HUES48 (cell line): ENCODE measurements at regions not wholly inside any gene's neighbourhood (a gene's known extent, or its start where the extent isn't known, plus 50 kb on each side); places are given as distances from the start of the nearest gene placed in this dataset.
"Not testable (repeated sequence)": the region's sequence is repeated elsewhere in the genome, so short reads cannot be mapped to it uniquely, and the experiment has no call there.

Experiments used
- H3K27ac ChIP-seq: one replicate; pipeline ENCODE4 v1.7.0; 2013; ENCODE audit warnings: low read depth, low read length, inconsistent platforms
- H3K27me3 ChIP-seq: 2 replicates; pipeline ENCODE4 v1.6.1; 2013; ENCODE audit warnings: mild to moderate bottlenecking, low read length; ENCODE audit not compliant: control insufficient read depth, insufficient read depth
- H3K36me3 ChIP-seq: 2 replicates; pipeline ENCODE4 v1.6.1; 2013; ENCODE audit warnings: low read length; ENCODE audit not compliant: control insufficient read depth, insufficient read depth
- H3K4me1 ChIP-seq: 2 replicates; pipeline ENCODE4 v1.6.1; 2013; ENCODE audit warnings: mild to moderate bottlenecking, low read length; ENCODE audit not compliant: control insufficient read depth, insufficient read depth
- H3K4me3 ChIP-seq: 2 replicates; pipeline ENCODE4 v1.5.1; 2013; ENCODE audit warnings: mild to moderate bottlenecking, low read depth, low read length
- H3K9ac ChIP-seq: 2 replicates; pipeline ENCODE4 v1.6.1; 2013; ENCODE audit warnings: mild to moderate bottlenecking, low read depth, low read length, moderate library complexity
- H3K9me3 ChIP-seq: 2 replicates; pipeline ENCODE4 v1.6.1; 2013; ENCODE audit warnings: low read length; ENCODE audit not compliant: control insufficient read depth, insufficient read depth

DNA sequence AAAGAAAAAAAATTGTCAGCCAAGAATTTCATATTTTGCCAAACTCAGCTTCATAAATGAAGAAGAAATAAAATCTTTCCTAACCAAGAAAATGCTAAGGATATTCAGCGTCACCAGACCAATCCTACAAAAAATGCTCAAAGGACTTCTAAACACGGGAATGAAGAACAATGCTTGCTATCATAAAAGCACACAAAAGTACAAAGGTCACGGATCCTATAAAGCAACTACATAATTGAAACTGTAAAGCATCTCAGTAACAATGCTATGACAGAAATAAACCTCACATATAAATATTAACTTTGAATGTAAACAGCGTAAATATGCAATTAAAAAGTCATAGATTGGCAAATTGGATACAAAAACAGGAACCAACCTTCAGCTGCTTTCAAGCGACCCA lies 1314.6 kb upstream of the GYPC start:
- no peaks in the 10 kb centered on the region for H3K9me3 ChIP-seq
- no peak overlapping the region for H3K9ac ChIP-seq
- no peak overlapping the region for H3K4me3 ChIP-seq
- no peaks in the 10 kb centered on the region for H3K27me3 ChIP-seq
- no peaks in the 10 kb centered on the region for H3K4me1 ChIP-seq
- H3K36me3 ChIP-seq: no peaks in the 10 kb centered on the region
- H3K27ac ChIP-seq: no peak overlapping the region

DNA sequence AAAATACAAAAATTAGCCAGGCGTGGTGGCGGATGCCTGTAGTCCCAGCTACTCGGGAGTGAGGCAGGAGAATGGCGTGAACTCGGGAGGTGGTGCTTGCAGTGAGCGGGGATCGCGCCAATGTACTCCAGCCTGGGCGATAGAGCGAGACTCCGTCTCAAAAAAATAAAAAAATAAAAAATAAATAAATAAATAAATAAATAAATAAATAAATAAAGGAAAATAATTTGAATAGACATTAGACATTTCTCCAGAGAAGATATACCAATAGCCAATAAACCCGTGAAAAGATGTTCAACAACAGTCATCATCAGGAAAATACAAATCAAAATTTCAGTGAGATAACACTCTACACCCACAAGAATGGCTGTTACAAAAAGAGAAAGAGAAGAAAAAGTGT lies 1302.4 kb upstream of the GYPC start:
- H3K27me3 ChIP-seq, H3K4me1 ChIP-seq, H3K4me3 ChIP-seq, H3K27ac ChIP-seq, H3K9me3 ChIP-seq, H3K36me3 ChIP-seq, H3K9ac ChIP-seq: not testable (repeated sequence)

DNA sequence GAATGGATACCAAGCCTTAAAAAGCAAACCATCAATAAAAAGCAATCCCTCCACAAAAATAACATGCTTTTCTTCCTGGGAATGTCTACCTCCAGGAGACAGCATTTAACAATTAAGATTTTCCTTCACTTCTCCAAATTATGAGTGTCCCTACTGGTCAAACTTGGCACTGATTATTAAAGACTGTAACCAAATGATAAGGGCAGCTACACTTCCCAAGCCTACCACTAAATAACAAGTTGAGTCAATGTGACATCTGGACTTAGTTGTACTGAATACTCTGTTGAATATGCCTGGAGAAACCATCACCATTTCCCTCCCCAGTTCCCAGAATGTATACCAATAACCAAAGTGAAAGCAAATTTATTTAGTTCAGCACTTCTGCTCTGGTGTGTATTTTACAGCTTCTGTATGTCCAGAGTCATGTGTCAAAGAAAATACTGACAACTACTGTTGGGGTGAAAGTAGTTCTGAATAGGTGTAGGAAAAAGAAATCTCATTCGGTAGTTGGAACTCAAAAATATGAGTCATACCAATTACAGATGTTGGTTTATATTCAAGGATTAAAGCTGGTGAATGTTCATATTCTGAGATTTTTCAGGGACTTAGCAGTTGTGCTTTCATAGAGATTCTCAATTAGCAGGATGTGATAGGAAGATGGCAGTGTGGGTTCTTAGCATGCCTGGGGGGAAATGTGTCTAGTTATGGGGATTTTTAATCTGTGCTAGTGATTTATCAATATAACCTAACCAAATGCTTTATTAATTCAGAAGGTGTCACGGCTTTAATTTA lies 1291.6 kb upstream of the GYPC start:
- H3K4me3 ChIP-seq: no peak overlapping the region
- H3K27me3 ChIP-seq: no peaks in the 10 kb centered on the region
- H3K4me1 ChIP-seq: no peaks in the 10 kb centered on the region
- no peak overlapping the region for H3K9ac ChIP-seq
- H3K9me3 ChIP-seq: no peaks in the 10 kb centered on the region
- no peak overlapping the region for H3K27ac ChIP-seq
- no peaks in the 10 kb centered on the region for H3K36me3 ChIP-seq

DNA sequence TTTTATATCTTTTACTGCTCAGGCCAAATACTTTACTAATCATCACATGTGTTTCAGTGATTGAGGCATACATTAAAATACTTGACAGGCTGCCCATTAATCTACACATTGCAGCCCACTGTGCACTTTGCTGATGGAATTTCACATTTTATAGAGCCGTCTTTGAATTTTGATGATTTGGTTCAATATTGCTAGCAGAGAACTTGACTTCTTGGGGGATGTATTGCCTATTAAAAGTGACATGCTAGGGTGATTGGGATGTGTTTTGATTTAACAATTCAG lies 1291.0 kb upstream of the GYPC start:
- H3K9ac ChIP-seq: no peak overlapping the region
- no peak overlapping the region for H3K27ac ChIP-seq
- H3K9me3 ChIP-seq: no peaks in the 10 kb centered on the region
- H3K4me3 ChIP-seq: no peak overlapping the region
- no peaks in the 10 kb centered on the region for H3K36me3 ChIP-seq
- H3K4me1 ChIP-seq: no peaks in the 10 kb centered on the region
- no peaks in the 10 kb centered on the region for H3K27me3 ChIP-seq

DNA sequence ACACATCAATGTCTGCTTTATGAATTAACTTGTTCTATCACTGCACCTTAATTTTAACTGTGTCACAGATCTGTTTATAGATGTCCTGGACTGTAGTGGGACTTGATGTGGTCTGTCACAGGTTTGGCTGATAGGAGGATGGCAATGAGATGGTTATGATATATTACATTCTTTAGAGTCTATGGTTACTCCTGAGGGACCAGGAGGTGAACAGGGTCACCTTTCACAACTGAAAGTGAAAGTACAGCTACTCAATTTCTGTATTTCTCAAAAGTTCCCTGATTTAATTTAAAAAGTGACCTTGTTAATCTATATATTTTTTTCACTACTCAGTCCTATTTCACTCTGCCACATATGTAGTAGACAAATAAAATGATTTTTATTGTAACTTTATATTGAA lies 1284.1 kb upstream of the GYPC start:
- no peak overlapping the region for H3K27ac ChIP-seq
- H3K4me3 ChIP-seq: no peak overlapping the region
- H3K9me3 ChIP-seq: no peaks in the 10 kb centered on the region
- no peaks in the 10 kb centered on the region for H3K27me3 ChIP-seq
- H3K4me1 ChIP-seq: no peaks in the 10 kb centered on the region
- no peaks in the 10 kb centered on the region for H3K36me3 ChIP-seq
- no peak overlapping the region for H3K9ac ChIP-seq

DNA sequence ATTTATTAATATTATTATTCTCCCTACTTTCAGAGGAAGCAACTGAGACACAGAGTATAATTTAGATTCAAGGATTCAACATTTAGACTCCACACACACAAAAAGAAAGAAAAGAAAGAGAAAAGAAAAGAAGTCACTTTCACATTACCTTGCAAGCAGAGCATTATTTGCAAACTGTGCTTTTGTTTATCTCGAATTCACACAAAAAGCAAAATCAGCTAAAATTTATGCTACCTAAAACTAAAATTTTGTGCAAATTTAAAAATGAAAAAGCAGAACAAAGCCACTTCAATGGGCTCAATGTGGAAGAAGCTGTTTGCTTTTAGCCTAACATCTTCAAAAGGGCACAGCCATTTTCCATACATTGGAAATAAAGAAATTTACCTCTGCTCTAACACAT lies 1282.7 kb upstream of the GYPC start:
- H3K27me3 ChIP-seq: no peaks in the 10 kb centered on the region
- no peak overlapping the region for H3K9ac ChIP-seq

DNA sequence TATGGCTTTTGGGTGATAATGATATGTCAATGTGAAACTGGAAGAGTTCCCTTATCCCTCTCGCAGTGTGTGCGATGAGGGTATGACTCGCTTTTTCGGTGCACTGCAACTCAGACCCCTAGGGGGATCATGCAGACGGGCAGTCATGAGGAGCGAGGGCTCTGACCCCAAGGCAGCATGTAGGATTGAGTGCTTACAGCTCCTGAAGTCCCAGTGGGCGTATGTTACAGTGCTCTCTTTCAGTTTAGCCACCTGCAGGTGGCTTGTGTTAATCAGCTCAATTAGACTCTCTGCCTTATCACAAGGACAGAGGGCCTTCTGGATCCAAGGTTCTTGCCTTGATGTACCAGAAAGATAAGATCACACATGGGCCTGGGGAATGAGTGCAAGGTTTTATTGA lies 1269.9 kb upstream of the GYPC start:
- H3K9me3 ChIP-seq: no peaks in the 10 kb centered on the region
- no peaks in the 10 kb centered on the region for H3K4me1 ChIP-seq
- H3K4me3 ChIP-seq: no peak overlapping the region
- no peaks in the 10 kb centered on the region for H3K36me3 ChIP-seq
- H3K27ac ChIP-seq: no peak overlapping the region
- no peaks in the 10 kb centered on the region for H3K27me3 ChIP-seq
- H3K9ac ChIP-seq: no peak overlapping the region

More for the DNA sequence above, 1282.7 kb upstream of the GYPC start:
- H3K27ac ChIP-seq: no peak overlapping the region
- H3K36me3 ChIP-seq: no peaks in the 10 kb centered on the region
- no peaks in the 10 kb centered on the region for H3K4me1 ChIP-seq
- H3K4me3 ChIP-seq: no peak overlapping the region
- no peaks in the 10 kb centered on the region for H3K9me3 ChIP-seq

DNA sequence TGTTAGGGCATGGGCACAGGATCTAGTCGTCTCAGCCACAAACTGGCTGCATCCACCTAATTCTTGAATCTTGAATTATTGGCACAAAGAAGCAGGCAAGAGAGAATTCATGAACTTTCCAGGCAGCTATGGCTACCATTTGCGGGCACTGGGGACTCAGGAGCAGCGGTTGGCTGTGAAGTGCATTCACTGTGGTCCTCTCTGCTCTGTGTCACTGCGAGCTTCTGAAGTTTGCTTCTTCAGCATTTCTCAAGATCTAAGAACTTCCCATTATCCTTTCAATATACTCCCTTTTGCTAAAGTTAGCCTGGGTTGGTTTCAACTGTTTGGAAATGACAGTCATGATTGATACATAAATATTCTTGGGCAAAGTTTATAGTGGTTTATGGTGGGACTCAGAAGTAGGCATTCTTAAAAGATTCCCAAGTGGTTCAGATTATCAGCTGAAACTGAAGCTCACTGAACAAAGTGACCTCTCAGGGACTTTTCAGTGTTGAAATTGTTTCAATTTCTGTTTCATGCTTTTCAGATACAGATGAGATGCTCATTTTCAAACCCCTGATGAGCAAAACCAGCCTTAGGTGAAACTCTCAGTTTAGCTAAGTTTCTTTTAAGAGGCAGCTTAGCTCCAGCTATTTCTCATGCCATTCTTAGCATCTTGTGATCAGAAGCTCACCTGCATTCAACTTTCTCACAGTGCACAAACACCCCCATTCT lies 1258.3 kb upstream of the GYPC start:
- no peak overlapping the region for H3K9ac ChIP-seq
- no peak overlapping the region for H3K4me3 ChIP-seq
- H3K4me1 ChIP-seq: no peaks in the 10 kb centered on the region
- H3K27ac ChIP-seq: no peak overlapping the region
- no peaks in the 10 kb centered on the region for H3K36me3 ChIP-seq
- H3K9me3 ChIP-seq: no peaks in the 10 kb centered on the region
- H3K27me3 ChIP-seq: no peaks in the 10 kb centered on the region

DNA sequence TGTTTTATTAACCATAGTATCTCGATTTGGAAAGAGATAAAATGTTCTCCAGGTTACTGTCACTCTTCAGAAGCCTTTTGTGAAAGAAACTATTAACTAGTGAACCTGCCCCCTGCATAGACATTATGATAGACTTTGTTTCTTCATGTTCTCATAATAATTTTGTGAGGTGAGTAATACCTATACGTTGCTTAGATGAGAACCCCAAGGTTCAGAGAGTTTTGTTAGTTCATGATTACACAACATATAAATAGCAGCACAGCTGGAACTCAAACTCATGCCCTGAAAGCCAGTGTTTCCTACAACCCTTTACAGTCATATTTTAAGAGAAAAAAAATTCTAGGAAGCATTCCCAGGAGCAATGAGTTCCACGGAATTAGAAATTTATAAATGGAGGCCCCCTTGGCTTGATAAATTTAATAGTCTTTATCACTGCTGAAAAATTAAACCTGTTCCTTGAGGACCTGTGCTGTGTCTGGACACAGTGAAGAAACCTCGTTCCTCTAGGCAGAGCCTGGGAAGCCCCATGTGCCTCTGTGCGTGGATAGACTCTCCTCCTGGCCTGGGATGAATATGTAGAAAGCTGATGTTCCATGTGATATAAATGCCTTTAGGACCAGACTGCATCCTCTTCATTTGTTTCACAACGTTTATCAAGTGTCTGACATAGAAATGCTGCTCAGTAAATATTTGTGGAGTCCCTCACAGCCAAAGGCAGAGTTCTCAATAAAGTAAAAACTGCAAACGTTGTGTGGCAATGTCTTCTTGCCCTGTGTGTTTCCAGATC lies 1257.0 kb upstream of the GYPC start:
- Histone ChIP-seq H3K27me3 (no peaks in the 10 kb centered on the region), H3K9ac (no peak overlapping the region), H3K9me3 (no peaks in the 10 kb centered on the region), H3K4me3 (no peak overlapping the region), H3K27ac (no peak overlapping the region), H3K4me1 (no peaks in the 10 kb centered on the region), H3K36me3 (no peaks in the 10 kb centered on the region)

DNA sequence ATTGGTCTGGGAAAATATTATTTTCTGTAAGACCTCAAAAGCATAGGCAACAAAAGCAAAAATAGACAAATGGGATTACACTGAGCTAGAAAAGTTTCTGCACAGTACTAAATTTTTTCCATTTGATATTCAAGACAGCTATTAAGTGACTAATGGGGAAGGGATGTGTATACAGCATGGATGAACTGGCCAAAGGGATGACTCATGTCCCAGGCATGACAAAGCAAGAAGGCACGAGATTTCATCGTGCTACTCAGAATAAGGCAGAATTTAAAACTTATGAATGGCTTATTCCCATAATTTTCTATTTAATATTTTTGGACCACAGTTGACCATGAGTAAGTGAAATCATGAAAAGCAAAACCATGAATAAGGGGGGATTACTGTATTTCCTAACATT lies 1250.1 kb upstream of the GYPC start:
- Histone ChIP-seq H3K9me3 (no peaks in the 10 kb centered on the region), H3K36me3 (no peaks in the 10 kb centered on the region), H3K4me3 (no peak overlapping the region), H3K27ac (no peak overlapping the region), H3K9ac (no peak overlapping the region), H3K4me1 (no peaks in the 10 kb centered on the region; the same call in 1 of the 2 replicates), H3K27me3 (no peaks in the 10 kb centered on the region)
